ENCODE measurements at regions not wholly inside any gene's neighbourhood (a gene's known extent, or its start where the extent isn't known, plus 50 kb on each side); places are given as distances from the start of the nearest gene placed in this dataset.

DNA sequence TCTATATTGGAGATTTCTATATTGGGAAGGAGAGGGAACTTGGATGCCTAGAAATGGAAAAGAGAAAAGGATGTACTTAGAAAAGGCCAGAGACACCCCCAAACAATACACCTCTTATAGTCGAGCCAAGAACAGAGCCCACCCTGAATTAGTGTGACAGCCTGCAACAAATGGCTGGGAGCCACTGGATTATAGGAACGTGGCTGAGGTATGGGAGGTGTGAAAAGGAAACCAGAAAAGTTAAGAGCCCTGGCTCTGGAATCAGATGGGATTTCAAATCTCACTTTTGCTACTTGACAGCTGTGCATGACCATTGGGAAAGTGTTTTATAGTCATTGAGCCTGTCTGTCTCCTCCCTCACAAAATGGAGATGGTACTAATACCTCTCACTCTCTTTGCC, 394.0 kb downstream of the ZNF521 start:
- TF ChIP-seq Cebpa-rat (IDR thresholded peaks at IDR 0.05) = no peak
- H3K9me3 ChIP-seq = no peaks in the 10 kb centered on the region
- no peak overlapping the region for H3K9ac ChIP-seq
- no peaks in the 10 kb centered on the region for H4K20me1 ChIP-seq
- no peaks in the 10 kb centered on the region for H3K27me3 ChIP-seq
- H3K4me1 ChIP-seq = no peaks in the 10 kb centered on the region
- no peaks in the 10 kb centered on the region for H3K36me3 ChIP-seq
- H3K27ac ChIP-seq = no peak overlapping the region
- no peak overlapping the region for H3K4me3 ChIP-seq
- no peak overlapping the region for H3K4me2 ChIP-seq

DNA sequence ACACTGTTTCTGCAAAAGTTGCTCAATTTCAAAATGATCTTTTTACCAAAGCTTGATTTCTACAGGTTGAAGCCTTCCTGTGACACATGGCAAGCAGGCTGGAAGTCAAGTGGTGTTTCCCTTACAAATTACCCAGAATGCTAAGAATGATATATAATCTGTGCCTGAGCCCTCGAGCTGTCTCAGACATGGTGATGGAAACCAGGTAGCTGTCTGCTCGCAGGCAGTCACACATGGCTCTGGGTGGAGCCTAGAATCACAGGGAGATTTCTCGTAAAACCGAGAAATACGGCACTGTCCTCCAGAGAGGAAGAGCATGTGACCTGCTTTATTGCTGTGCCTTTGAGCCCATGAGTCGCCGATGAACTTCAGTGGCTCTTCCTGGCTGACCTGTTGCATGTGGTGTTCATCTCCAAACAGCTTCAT, 392.9 kb downstream of the ZNF521 start:
- no peaks in the 10 kb centered on the region for H3K36me3 ChIP-seq
- no peak overlapping the region for H3K4me2 ChIP-seq
- TF ChIP-seq Cebpa-rat (IDR thresholded peaks at IDR 0.05) = no peak
- no peaks in the 10 kb centered on the region for H4K20me1 ChIP-seq
- no peaks in the 10 kb centered on the region for H3K27me3 ChIP-seq
- no peaks in the 10 kb centered on the region for H3K4me1 ChIP-seq
- no peak overlapping the region for H3K9ac ChIP-seq
- no peaks in the 10 kb centered on the region for H3K9me3 ChIP-seq
- H3K27ac ChIP-seq = no peak overlapping the region
- H3K4me3 ChIP-seq = no peak overlapping the region

DNA sequence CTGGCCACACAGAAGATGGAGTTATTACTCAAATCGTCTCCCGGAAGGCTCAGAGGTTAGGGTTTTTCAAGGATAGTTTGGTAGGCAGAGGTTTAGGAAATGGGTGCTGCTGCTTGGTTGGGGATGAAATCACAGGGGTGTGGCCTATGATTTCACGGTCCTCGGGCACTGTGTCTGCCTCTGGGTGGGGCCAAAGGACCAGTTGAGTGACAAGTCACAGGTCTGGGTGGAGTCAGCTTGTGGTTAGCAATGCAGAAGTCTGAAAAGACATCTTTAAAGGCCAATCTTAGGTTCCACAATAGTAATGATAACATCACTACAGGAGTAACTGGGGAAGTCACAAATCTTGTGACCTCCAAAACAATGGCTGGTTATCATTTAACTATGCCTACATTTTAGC, 387.8 kb downstream of the ZNF521 start:
- Histone ChIP-seq H3K4me2 (no peak overlapping the region), H3K27me3 (no peaks in the 10 kb centered on the region), H3K27ac (no peak overlapping the region), H3K4me3 (no peak overlapping the region), H3K36me3 (no peaks in the 10 kb centered on the region), H3K4me1 (no peaks in the 10 kb centered on the region), H3K9ac (no peak overlapping the region), H3K9me3 (no peaks in the 10 kb centered on the region; the same call in 1 of the 2 replicates), H4K20me1 (no peaks in the 10 kb centered on the region)
- TF ChIP-seq Cebpa-rat (IDR thresholded peaks at IDR 0.05) = no peak

DNA sequence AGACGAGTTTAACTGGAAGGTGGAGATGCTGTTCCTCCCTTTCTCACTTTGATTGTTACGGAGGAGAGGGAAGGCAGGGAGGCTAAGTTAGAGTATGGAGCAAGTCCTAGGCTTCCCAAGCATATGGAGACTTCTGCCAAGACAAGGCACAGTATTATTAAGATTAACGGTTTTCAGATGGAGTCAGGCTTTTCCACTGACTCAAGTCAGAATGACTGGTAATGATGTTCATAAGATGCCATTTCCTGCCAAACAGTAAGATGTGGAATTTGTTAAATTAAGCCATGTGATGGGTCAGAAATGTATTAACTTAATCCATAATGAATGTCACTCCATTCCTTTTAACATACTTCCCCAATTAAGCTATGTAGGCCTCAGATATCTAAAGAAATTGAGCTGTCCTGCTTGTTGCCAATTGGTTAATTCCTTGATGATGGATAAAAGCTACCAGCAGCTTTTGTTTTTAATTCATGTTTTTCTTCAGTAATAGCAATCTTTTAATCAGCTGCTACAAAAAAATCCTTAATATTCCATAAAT, 383.7 kb downstream of the ZNF521 start:
- Histone ChIP-seq H3K9ac (no peak overlapping the region), H3K4me3 (no peak overlapping the region), H4K20me1 (no peaks in the 10 kb centered on the region), H3K9me3 (no peaks in the 10 kb centered on the region; the same call in 1 of the 2 replicates), H3K4me2 (no peak overlapping the region), H3K36me3 (no peaks in the 10 kb centered on the region), H3K4me1 (no peaks in the 10 kb centered on the region), H3K27ac (no peak overlapping the region), H3K27me3 (no peaks in the 10 kb centered on the region)
- no peak for TF ChIP-seq Cebpa-rat (IDR thresholded peaks at IDR 0.05)

DNA sequence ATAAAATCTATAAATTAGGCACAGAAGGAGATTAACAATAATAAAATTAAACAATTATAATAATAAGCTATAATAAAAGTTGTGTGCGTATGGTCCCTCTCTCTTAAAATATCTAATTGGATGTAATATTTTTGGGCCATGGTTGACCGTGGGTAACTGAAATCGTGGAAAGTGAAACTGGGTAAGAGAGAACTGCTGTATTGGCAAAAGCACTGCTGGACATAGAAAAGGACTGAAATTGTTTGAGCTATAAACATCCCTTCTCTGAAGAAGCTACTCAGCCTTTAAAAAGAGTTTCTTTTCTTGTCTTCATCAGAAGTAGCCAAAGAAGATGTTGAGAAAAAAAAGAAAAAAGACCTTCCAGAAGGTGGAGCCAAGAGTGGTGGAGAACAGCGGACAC, 379.4 kb downstream of the ZNF521 start:
- Histone ChIP-seq H3K27me3 (no peaks in the 10 kb centered on the region), H3K9me3 (no peaks in the 10 kb centered on the region; the same call in 1 of the 2 replicates), H3K4me2 (no peak overlapping the region), H3K4me1 (no peaks in the 10 kb centered on the region), H3K36me3 (no peaks in the 10 kb centered on the region), H3K27ac (no peak overlapping the region), H3K4me3 (no peak overlapping the region), H4K20me1 (no peaks in the 10 kb centered on the region), H3K9ac (no peak overlapping the region)
- TF ChIP-seq Cebpa-rat (IDR thresholded peaks at IDR 0.05) = no peak

DNA sequence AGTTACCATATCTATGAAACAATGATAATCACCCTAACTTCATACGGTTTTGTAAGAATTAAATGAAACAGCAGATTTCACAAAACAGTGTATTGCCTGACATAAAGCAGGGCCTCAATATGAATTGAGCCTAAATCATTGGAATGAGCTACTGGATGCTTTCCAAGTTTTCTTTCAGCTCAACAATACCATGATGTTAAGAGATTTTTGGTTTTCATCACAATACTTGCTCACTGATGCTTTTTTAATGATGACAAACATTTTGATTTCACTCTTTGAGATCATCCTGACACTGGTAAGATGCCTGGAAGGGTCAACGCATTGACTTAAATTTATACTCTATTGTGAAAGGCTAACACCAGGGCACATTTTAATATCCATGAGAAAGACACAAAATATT, 377.5 kb downstream of the ZNF521 start:
- Histone ChIP-seq H3K4me2 (no peak overlapping the region), H3K27ac (no peak overlapping the region), H3K4me1 (no peaks in the 10 kb centered on the region), H3K9ac (no peak overlapping the region), H3K27me3 (no peaks in the 10 kb centered on the region), H3K4me3 (no peak overlapping the region), H3K9me3 (no peaks in the 10 kb centered on the region), H4K20me1 (no peaks in the 10 kb centered on the region), H3K36me3 (no peaks in the 10 kb centered on the region)
- TF ChIP-seq Cebpa-rat (IDR thresholded peaks at IDR 0.05) = no peak

DNA sequence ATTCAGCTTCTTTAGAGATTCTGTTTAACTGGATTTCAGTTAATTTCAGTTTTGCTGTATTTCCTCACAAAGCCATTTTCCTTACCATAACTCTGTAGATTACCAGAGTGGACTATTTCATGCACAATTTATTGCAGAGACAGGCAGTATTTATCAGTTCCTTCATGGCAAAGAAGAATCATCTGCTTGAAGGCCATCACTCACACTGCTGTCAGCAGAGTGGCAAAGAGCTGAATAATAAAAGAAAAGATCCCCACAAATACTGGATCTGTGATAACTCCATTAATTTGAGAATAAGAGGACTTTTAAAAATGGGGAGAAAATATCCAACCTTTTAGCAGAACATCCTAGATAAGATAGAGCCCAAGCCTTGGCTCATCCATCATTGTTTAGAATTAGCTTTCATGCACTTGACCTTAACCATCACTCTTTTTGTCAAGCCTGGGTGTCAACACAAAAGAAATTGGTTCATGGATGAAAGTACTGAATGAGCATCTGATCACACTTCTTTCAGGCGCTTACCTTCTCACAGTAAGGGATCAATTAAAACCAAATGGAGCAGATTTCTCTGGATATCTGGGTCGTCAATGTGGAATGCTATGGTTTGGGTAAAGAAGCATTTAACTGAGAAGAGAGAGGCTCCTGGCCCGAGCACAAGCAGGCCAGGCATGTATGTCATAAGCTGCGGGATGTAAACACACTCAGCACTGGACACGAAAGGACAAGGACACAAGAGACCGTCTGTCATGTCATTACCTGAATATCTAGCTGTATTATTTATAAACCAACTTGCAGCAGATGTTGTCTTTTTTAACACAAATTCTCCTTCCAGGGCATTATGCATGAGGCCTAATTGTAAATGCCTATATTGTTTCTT, 376.2 kb downstream of the ZNF521 start:
- H4K20me1 ChIP-seq = no peaks in the 10 kb centered on the region
- no peak for TF ChIP-seq Cebpa-rat (IDR thresholded peaks at IDR 0.05)
- no peak overlapping the region for H3K4me2 ChIP-seq
- H3K9ac ChIP-seq = no peak overlapping the region
- no peak overlapping the region for H3K27ac ChIP-seq
- H3K4me1 ChIP-seq = no peaks in the 10 kb centered on the region
- no peak overlapping the region for H3K4me3 ChIP-seq
- H3K9me3 ChIP-seq = no peaks in the 10 kb centered on the region
- H3K36me3 ChIP-seq = no peaks in the 10 kb centered on the region
- H3K27me3 ChIP-seq = no peaks in the 10 kb centered on the region

DNA sequence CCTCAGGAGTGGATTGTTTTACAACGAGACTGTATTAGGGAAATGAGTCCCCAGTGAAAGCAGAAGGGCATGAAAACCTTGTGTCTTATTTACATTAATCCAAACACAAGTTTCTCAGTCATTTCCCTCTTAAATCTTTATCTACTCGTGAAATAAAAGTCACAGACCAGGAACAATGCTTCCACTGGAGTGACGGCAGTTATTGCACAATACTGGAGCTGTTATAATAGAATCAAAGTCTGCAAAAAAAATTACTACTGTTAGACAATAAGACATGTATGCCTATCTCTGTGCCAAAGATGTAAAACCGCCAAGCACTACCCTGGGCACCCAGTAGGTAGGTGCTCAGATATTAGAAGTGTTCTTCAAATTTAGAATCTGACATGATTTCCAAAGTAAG, 375.5 kb downstream of the ZNF521 start:
- Histone ChIP-seq H4K20me1 (no peaks in the 10 kb centered on the region), H3K9ac (no peak overlapping the region), H3K4me2 (no peak overlapping the region), H3K27me3 (no peaks in the 10 kb centered on the region), H3K4me3 (no peak overlapping the region), H3K27ac (no peak overlapping the region), H3K4me1 (no peaks in the 10 kb centered on the region), H3K9me3 (no peaks in the 10 kb centered on the region), H3K36me3 (no peaks in the 10 kb centered on the region)
- no peak; the same call in 1 of the 2 replicates for TF ChIP-seq Cebpa-rat (IDR thresholded peaks at IDR 0.05)

DNA sequence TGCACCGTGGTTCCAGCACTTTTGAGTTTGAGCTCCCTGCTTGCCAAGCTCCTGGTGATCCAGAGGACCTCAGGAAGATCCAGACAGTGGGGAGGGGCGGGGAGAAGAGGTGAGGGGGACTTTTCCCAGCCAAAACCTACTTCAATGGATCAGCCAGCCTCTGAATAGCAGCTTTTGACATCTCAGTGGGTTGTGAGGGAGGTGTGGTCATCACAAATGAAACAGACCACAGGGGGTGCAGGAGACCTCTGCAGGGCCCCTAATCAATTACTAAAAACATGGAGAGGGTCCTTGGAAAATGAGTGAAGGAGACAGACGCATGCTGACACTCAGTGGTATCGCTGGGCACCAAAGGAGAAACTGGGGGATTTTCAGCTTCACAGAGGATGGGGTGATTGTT, 372.7 kb downstream of the ZNF521 start:
- Histone ChIP-seq H3K27me3 (no peaks in the 10 kb centered on the region), H4K20me1 (no peaks in the 10 kb centered on the region), H3K9ac (no peak overlapping the region), H3K9me3 (no peaks in the 10 kb centered on the region), H3K27ac (no peak overlapping the region), H3K4me3 (no peak overlapping the region), H3K4me2 (no peak overlapping the region), H3K36me3 (no peaks in the 10 kb centered on the region), H3K4me1 (no peaks in the 10 kb centered on the region)
- TF ChIP-seq Cebpa-rat (IDR thresholded peaks at IDR 0.05) = no peak

DNA sequence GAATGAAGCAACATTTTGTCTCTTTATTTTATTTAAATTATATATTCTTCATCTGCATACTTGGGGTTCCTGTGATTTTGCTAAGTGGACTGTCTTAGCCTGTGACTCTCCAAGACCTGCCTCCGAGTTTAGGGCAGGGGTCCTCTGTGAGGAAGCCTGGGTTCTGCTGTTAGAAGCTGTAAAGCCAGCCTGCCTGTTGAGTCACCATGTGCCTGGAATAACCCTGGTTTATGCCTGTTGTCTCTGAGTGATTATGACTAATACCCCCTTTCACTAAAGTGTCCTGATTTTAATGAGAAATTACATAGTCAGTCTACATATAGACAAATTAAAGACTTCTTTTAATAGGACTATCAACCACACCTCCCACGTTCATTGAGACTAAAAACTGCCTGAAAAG, 369.1 kb downstream of the ZNF521 start:
- Histone ChIP-seq H3K9ac (no peak overlapping the region), H3K4me2 (no peak overlapping the region), H3K36me3 (no peaks in the 10 kb centered on the region), H3K4me3 (no peak overlapping the region), H3K27ac (no peak overlapping the region), H4K20me1 (no peaks in the 10 kb centered on the region), H3K27me3 (no peaks in the 10 kb centered on the region), H3K9me3 (no peaks in the 10 kb centered on the region), H3K4me1 (no peaks in the 10 kb centered on the region)
- no peak for TF ChIP-seq Cebpa-rat (IDR thresholded peaks at IDR 0.05)

All from BLaER1 (cell line).